ENCODE measurements at regions not wholly inside any gene's neighbourhood (a gene's known extent, or its start where the extent isn't known, plus 50 kb on each side); places are given as distances from the start of the nearest gene placed in this dataset.

- CTCF ChIA-PET = no interaction called here
- no peaks in the 10 kb centered on the region for H3K4me1 Mint-ChIP-seq (ENCODE audit: low read depth)
- H3K27me3 Mint-ChIP-seq (ENCODE audit: low read depth) = no peaks in the 10 kb centered on the region
- no peaks in the 10 kb centered on the region for H3K9me3 Mint-ChIP-seq (ENCODE audit: insufficient read depth)
- no peaks in the 10 kb centered on the region for H3K36me3 Mint-ChIP-seq (ENCODE audit: low read depth)
- ATAC-seq (no peak), DNase-seq (no peak)
- POLR2A ChIA-PET = no interaction called here
- no peak overlapping the region for H3K4me3 Mint-ChIP-seq
- H3K27ac Mint-ChIP-seq = no peak overlapping the region
These were observed 140.4 kb upstream of the COL21A1 start for GRCh38 chr6:56387621-56388414.

DNA sequence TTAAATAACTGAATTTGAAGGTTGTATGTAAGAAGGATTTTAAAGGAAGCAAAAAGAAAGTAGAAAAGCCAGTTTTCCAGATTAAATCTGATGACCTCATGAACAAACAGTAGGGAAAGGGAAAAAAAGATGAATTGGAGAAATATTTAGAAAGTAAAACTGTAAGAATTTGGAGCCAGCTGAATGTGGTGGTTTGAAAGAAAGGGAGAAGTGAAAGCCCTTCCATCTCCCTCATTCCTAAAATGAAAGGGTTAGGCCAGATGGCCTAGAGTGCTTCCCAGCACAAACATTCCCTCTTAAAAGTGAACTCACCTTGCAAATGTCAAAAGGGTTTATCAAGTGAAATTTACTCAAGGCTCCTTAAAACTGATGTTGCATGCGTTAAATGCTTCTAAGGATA, 139.3 kb upstream of the COL21A1 start:
- ChIA-PET POLR2A (no interaction called here), CTCF (no interaction called here)
- H3K4me3 Mint-ChIP-seq = no peak overlapping the region
- H3K4me1 Mint-ChIP-seq (ENCODE audit: low read depth) = no peaks in the 10 kb centered on the region
- H3K9me3 Mint-ChIP-seq (ENCODE audit: insufficient read depth) = no peaks in the 10 kb centered on the region
- ATAC-seq (no peak), DNase-seq (no peak)
- H3K36me3 Mint-ChIP-seq (ENCODE audit: low read depth) = no peaks in the 10 kb centered on the region
- H3K27ac Mint-ChIP-seq = no peak overlapping the region
- H3K27me3 Mint-ChIP-seq (ENCODE audit: low read depth) = no peaks in the 10 kb centered on the region

DNA sequence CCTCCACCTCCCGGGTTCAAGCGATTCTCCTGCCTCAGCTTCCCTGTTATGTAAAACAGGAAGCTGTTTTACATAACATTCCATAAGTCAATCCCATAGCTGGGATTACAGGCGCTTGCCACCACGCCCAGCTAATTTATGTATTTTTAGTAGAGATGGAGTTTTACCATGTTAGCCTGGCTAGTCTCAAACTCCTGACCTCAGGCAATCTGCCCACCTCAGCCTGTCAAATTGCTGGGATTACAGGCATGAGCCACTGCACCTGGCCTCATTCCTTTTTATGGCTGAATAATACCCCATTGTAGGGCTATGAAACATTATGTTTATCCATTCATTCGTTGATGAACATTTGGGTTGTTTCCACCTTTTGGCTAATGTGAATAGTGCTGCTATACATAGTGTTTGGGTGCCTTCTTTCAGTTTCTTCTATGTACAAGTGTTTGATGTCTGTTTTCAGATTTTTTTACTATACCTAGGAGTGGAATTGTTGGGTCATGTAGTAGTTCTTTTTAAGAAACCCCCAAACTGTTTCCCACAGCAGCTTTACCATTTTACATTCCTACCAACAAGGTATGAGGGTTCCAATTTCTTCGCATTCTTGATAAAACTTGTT, 138.7 kb upstream of the COL21A1 start:
- no peak for DNase-seq
- no peaks in the 10 kb centered on the region for H3K4me1 Mint-ChIP-seq (ENCODE audit: low read depth)
- ATAC-seq = no peak
- no peaks in the 10 kb centered on the region for H3K9me3 Mint-ChIP-seq (ENCODE audit: insufficient read depth)
- no peaks in the 10 kb centered on the region for H3K36me3 Mint-ChIP-seq (ENCODE audit: low read depth)
- H3K4me3 Mint-ChIP-seq = no peak overlapping the region
- CTCF ChIA-PET = no interaction called here
- H3K27ac Mint-ChIP-seq = no peak overlapping the region
- H3K27me3 Mint-ChIP-seq (ENCODE audit: low read depth) = no peaks in the 10 kb centered on the region
- POLR2A ChIA-PET = no interaction called here

DNA sequence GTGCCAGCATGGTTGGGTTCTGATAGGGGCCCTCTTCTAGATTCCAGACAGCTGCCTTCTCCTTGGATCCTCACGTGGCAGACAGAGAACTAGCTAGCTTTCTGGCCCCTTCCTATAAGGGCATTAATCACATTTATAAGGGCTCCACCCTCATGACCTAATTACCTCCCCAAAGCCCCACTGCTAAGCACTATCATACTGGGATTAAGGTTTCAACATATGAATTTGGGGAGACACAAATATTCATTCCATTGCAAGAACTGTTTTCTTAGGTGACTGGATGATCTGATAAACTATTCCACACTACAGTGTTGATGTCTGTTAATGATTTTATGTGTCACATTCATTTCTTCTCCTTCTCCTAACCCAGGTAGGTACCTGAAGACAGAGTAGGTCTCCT, 135.8 kb upstream of the COL21A1 start:
- Mint-ChIP-seq H3K27me3 (ENCODE audit: low read depth) (no peaks in the 10 kb centered on the region), H3K4me3 (no peak overlapping the region), H3K9me3 (ENCODE audit: insufficient read depth) (no peaks in the 10 kb centered on the region), H3K27ac (no peak overlapping the region), H3K36me3 (ENCODE audit: low read depth) (no peaks in the 10 kb centered on the region), H3K4me1 (ENCODE audit: low read depth) (no peaks in the 10 kb centered on the region)
- ChIA-PET CTCF (no interaction called here), POLR2A (no interaction called here)
- DNase-seq (no peak), ATAC-seq (no peak)

DNA sequence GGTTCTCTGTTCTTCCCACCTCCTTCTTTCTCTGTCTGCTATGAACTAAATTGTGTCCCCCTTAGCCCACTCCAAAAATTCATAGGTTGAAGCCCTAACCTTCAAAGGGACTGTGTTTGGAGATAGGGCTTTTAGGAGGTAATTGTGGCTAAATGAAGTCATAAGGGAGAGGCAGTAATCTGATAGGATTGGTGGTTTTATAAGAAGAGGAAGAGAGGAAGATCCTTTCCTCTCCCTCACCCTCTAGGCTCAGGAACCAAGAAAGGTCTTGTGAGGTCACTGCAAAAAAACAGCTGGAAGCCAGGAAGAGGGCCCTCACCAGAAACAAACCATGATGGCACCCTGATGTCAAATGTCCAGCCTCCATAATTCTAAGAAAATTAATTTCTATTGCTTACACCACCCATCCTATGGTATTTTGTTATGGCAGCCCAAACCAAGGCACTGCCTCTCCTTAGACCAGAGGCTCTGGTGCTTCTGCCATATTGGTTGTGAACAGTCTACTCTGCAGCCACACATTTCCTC, 135.1 kb upstream of the COL21A1 start:
- POLR2A ChIA-PET = no interaction called here
- H3K27ac Mint-ChIP-seq = no peak overlapping the region
- no peaks in the 10 kb centered on the region for H3K9me3 Mint-ChIP-seq (ENCODE audit: insufficient read depth)
- ATAC-seq (no peak), DNase-seq (no peak)
- no peaks in the 10 kb centered on the region for H3K4me1 Mint-ChIP-seq (ENCODE audit: low read depth)
- H3K4me3 Mint-ChIP-seq = no peak overlapping the region
- no peaks in the 10 kb centered on the region for H3K36me3 Mint-ChIP-seq (ENCODE audit: low read depth)
- CTCF ChIA-PET = no interaction called here
- no peaks in the 10 kb centered on the region for H3K27me3 Mint-ChIP-seq (ENCODE audit: low read depth)

DNA sequence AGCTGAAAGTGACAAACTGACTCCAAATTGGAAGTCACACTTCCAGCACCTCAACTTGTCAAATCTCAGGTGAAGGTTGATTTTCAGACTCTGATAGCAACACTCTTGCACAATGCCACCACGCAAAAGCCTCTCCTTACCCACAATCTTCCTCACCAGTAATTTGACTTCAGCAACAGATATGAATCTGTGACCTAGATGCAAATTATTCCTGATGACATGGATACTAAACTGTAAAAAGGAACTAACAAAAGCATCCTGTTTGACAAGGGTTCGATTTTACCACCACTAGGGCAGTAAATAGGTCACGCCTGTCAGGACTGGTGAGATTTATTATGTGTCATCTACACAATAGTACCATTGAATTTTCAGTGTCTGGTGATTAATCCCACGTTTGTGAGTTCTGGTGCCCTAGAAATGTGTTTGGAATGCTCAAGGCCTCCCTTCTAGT, 134.4 kb upstream of the COL21A1 start:
- ATAC-seq (no peak), DNase-seq (no peak)
- no peaks in the 10 kb centered on the region for H3K36me3 Mint-ChIP-seq (ENCODE audit: low read depth)
- no peaks in the 10 kb centered on the region for H3K4me1 Mint-ChIP-seq (ENCODE audit: low read depth)
- no peaks in the 10 kb centered on the region for H3K9me3 Mint-ChIP-seq (ENCODE audit: insufficient read depth)
- H3K4me3 Mint-ChIP-seq = no peak overlapping the region
- CTCF ChIA-PET = interaction anchor here (1.8 kb wide), 1 partner anchor 211 kb away, joined by 3 read pairs; no protein-coding TSS in a partner anchor
- no peaks in the 10 kb centered on the region for H3K27me3 Mint-ChIP-seq (ENCODE audit: low read depth)
- H3K27ac Mint-ChIP-seq = no peak overlapping the region
- POLR2A ChIA-PET = no interaction called here

GRCh38 chr6:56380476-56380875, 133.1 kb upstream of the COL21A1 start:
- ATAC-seq = no peak

GRCh38 chr6:56378966-56379585, 131.7 kb upstream of the COL21A1 start:
- CTCF ChIA-PET = no interaction called here
- no peak overlapping the region for H3K4me3 Mint-ChIP-seq
- POLR2A ChIA-PET = no interaction called here
- H3K27me3 Mint-ChIP-seq (ENCODE audit: low read depth) = no peaks in the 10 kb centered on the region
- no peaks in the 10 kb centered on the region for H3K4me1 Mint-ChIP-seq (ENCODE audit: low read depth)
- DNase-seq = no peak
- H3K9me3 Mint-ChIP-seq (ENCODE audit: insufficient read depth) = no peaks in the 10 kb centered on the region
- H3K36me3 Mint-ChIP-seq (ENCODE audit: low read depth) = no peaks in the 10 kb centered on the region
- no peak overlapping the region for H3K27ac Mint-ChIP-seq
- no peak for ATAC-seq

More at GRCh38 chr6:56380476-56380875, 133.1 kb upstream of the COL21A1 start:
- ChIA-PET CTCF (interaction anchor here (1.8 kb wide), 1 partner anchor 212 kb away, joined by 3 read pairs; no protein-coding TSS in a partner anchor), POLR2A (no interaction called here)
- Mint-ChIP-seq H3K27ac (no peak overlapping the region), H3K27me3 (ENCODE audit: low read depth) (no peaks in the 10 kb centered on the region), H3K9me3 (ENCODE audit: insufficient read depth) (no peaks in the 10 kb centered on the region), H3K4me1 (ENCODE audit: low read depth) (no peaks in the 10 kb centered on the region), H3K36me3 (ENCODE audit: low read depth) (no peaks in the 10 kb centered on the region), H3K4me3 (no peak overlapping the region)
- no peak for DNase-seq

- DNase-seq = no peak
- Mint-ChIP-seq H3K27me3 (ENCODE audit: low read depth) (no peaks in the 10 kb centered on the region), H3K27ac (no peak overlapping the region), H3K4me1 (ENCODE audit: low read depth) (no peaks in the 10 kb centered on the region), H3K36me3 (ENCODE audit: low read depth) (no peaks in the 10 kb centered on the region), H3K9me3 (ENCODE audit: insufficient read depth) (no peaks in the 10 kb centered on the region), H3K4me3 (no peak overlapping the region)
- ChIA-PET POLR2A (no interaction called here), CTCF (no interaction called here)
- ATAC-seq = no peak
These were observed 131.1 kb upstream of the COL21A1 start for GRCh38 chr6:56378507-56378906.

GRCh38 chr6:56377295-56377694, 129.9 kb upstream of the COL21A1 start:
- no peak for DNase-seq
- Mint-ChIP-seq H3K4me3 (no peak overlapping the region), H3K27me3 (ENCODE audit: low read depth) (no peaks in the 10 kb centered on the region), H3K27ac (no peak overlapping the region), H3K36me3 (ENCODE audit: low read depth) (no peaks in the 10 kb centered on the region), H3K9me3 (ENCODE audit: insufficient read depth) (no peaks in the 10 kb centered on the region), H3K4me1 (ENCODE audit: low read depth) (no peaks in the 10 kb centered on the region)
- CTCF ChIA-PET = no interaction called here
- no peak for ATAC-seq
- POLR2A ChIA-PET = no interaction called here

DNA sequence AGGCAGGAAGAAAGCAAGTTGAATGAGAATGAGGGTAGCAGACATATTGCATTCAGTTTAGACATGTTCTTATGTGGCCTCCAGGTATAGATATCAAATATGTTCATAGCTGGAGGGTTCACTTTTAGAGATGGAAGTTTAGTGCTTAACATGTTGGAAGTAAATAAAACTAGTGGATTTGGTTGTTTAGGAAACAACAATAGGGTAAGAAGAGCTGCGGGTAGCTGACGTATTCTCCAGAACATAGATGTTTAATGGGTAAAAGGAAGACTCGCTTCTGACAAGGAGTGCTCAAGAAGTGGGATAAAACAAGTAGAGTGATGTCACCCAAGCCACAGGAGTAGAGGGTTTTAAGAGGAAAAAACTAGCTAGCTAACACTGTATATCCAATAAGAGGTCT, 128.4 kb upstream of the COL21A1 start:
- Mint-ChIP-seq H3K9me3 (ENCODE audit: insufficient read depth) (no peaks in the 10 kb centered on the region), H3K4me3 (no peak overlapping the region), H3K4me1 (ENCODE audit: low read depth) (no peaks in the 10 kb centered on the region), H3K36me3 (ENCODE audit: low read depth) (no peaks in the 10 kb centered on the region), H3K27me3 (ENCODE audit: low read depth) (no peaks in the 10 kb centered on the region), H3K27ac (no peak overlapping the region)
- CTCF ChIA-PET = no interaction called here
- POLR2A ChIA-PET = no interaction called here
- DNase-seq (no peak), ATAC-seq (no peak)

GRCh38 chr6:56374841-56375369, 127.5 kb upstream of the COL21A1 start:
- no peak overlapping the region for H3K4me3 Mint-ChIP-seq
- POLR2A ChIA-PET = no interaction called here
- H3K27me3 Mint-ChIP-seq (ENCODE audit: low read depth) = no peaks in the 10 kb centered on the region
- H3K27ac Mint-ChIP-seq = no peak overlapping the region
- ATAC-seq (no peak), DNase-seq (no peak)
- H3K36me3 Mint-ChIP-seq (ENCODE audit: low read depth) = no peaks in the 10 kb centered on the region
- CTCF ChIA-PET = no interaction called here
- no peaks in the 10 kb centered on the region for H3K4me1 Mint-ChIP-seq (ENCODE audit: low read depth)
- H3K9me3 Mint-ChIP-seq (ENCODE audit: insufficient read depth) = no peaks in the 10 kb centered on the region
